D721Med (cell line): ENCODE measurements at regions not wholly inside any gene's neighbourhood (a gene's known extent, or its start where the extent isn't known, plus 50 kb on each side); places are given as distances from the start of the nearest gene placed in this dataset.
A peak's percentile ranks its signal among the peaks of the same experiment; 100 is the strongest.

Experiments used
- DNase-seq: peaks from one replicate; pipeline ENCODE4 v3.0.0; 2011; ENCODE audit warnings: low spot score; ENCODE audit not compliant: insufficient read length
- FAIRE-seq: peaks from 2 replicates; lab custom pipeline; 2011; peaks lifted over from hg19 to GRCh38; lab: Jason Lieb, UNC
- TF ChIP-seq, protein P1 (sequence below): IDR thresholded peaks from 2 replicates; pipeline ENCODE4 v1.5.1; 2012; ENCODE audit warnings: mild to moderate bottlenecking, control low read depth; ENCODE audit not compliant: insufficient read depth; ENCODE audit errors: missing control alignments

DNA sequence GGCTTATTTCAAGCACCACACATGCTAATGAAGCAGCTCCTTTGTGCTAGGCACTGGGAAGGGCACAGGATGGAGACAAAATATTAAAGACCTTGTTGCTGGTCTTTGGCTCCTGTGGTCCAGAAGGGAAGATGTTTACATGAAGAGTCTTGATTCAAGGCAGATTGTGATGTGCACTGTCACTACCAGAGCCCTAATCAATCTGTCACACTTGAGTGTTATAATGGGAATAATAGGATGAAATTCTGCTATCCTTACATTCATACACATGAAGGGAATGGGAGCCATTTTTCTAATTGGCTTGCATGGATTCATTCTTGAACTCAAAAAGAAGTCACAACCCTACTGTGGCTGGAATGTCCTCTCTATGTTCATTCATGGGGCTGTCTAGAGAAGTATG, 203.0 kb downstream of the SEC61B start:
- TF ChIP-seq, protein P1, sequence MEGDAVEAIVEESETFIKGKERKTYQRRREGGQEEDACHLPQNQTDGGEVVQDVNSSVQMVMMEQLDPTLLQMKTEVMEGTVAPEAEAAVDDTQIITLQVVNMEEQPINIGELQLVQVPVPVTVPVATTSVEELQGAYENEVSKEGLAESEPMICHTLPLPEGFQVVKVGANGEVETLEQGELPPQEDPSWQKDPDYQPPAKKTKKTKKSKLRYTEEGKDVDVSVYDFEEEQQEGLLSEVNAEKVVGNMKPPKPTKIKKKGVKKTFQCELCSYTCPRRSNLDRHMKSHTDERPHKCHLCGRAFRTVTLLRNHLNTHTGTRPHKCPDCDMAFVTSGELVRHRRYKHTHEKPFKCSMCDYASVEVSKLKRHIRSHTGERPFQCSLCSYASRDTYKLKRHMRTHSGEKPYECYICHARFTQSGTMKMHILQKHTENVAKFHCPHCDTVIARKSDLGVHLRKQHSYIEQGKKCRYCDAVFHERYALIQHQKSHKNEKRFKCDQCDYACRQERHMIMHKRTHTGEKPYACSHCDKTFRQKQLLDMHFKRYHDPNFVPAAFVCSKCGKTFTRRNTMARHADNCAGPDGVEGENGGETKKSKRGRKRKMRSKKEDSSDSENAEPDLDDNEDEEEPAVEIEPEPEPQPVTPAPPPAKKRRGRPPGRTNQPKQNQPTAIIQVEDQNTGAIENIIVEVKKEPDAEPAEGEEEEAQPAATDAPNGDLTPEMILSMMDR: no peak

DNA sequence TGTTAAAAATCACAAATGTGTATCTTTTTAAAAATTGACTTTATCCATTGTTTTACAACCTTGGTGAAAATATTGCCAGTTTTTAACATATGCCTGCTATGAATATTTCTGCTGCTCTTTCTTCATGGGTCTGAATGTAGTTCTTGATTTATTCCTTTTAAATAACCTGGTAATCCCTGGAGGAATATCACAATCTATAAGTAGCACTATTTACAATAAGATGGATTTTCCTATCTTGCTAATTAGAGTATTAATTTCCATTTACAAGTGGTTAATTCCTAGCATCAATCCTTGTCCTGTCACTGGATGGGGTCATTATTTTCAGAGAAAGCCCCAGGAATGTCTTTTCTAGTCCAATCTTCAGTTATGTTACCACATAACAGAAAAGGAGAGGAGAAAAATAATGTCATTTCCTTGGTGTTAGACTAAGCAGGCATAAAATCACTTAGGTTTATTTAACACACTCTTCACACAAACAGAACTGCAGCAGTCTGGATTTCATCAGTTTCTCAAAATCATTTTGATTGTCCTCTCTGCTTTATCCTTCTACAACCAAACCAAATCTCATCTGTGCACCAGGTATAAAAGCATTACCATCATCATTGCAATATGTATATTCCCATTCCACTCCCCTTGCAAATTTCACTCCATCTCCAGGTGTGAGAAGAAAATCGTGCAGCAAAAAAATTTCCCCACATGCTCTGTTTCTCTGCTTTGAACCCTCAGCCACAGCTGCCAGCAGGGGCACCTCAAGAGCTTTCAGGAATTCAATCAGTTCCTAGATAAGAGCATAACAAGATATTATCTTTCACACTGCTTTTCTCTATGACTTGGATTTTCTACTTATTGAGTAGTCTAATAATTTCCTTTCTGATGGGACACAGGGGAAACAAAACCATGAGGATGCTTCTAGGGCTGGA, 204.1 kb downstream of the SEC61B start:
- TF ChIP-seq, protein P1: no peak
- FAIRE-seq (peak; percentile 38), DNase-seq (no peak)

More for the DNA sequence above, 203.0 kb downstream of the SEC61B start:
- DNase-seq: no peak
- no peak for FAIRE-seq

DNA sequence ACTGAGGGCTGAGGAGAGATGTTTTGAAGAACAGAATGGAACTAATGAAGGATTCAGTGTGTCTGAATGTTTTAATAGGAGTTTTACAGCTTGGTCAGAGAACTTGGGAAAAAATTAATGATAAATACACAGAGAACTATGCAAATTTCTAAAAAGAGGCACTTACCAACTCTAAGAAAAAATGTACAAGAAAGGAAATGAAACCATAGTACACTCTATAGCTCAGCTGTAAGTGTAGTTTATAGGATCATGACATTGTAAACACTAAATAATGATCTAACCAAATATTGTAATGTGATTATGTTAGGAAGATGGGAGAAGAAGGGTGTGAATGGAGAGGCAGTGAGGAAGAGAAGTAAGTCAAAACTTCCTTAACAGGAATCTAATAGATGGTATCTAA, 205.2 kb downstream of the SEC61B start:
- DNase-seq (no peak), FAIRE-seq (no peak)
- TF ChIP-seq, protein P1: no peak

DNA sequence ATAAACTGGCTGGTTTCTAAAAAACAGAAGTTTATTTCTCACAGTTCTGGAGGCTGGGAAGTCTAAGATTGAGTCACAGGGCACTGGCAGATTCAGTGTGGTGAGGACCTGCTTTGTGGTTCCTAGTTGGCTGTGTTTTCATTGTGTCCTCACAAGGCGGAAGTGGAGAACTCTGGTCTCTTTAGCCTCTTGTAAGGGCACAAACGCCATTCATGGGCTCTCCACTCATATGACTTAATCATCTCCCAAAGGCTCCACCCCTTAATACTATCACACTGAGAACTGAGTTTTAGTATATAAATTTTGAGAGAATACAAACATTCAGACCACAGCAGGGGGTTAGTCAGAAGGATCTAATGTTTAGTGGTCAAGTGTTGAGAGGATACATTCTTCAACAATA, 208.2 kb downstream of the SEC61B start:
- FAIRE-seq (no peak), DNase-seq (no peak)
- TF ChIP-seq, protein P1: no peak

DNA sequence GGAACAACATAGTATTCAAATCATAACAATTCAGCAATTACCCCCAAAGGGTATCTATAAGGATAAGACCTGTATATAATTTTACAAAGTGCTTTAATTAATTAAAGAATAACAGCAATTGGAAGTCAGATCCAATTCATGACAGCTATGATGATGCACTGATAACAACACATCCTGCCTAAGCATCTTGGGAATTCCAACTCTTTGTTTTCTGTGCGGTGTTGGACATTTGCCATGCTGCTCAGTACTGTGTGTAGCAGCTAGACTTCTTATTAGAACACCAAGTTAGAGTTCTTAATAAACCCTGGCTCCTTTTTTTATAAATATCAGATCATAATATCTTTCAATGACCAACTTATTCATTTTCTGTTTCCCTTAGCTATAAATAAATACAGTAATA, 209.0 kb downstream of the SEC61B start:
- DNase-seq: no peak
- TF ChIP-seq, protein P1: no peak
- no peak for FAIRE-seq

DNA sequence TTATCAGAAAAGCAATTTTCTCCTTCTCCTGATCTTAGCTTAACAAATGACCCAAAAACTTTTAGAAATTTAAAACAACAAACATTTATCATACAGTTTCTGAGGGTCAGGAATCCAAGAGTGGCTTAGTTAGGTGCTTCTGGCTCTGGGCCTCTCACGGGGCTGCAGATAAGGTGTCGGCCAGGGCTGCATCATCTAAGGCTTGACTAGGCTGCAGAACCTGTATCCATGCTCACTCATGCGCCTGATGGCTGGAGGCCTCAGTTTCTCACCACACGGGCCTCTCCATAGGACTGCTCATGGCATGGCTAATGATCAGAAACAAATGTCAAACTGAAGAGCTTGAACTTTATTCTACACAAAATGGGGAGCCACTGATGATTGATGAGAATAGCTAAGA, 210.0 kb downstream of the SEC61B start:
- DNase-seq (no peak), FAIRE-seq (no peak)
- TF ChIP-seq, protein P1: no peak

DNA sequence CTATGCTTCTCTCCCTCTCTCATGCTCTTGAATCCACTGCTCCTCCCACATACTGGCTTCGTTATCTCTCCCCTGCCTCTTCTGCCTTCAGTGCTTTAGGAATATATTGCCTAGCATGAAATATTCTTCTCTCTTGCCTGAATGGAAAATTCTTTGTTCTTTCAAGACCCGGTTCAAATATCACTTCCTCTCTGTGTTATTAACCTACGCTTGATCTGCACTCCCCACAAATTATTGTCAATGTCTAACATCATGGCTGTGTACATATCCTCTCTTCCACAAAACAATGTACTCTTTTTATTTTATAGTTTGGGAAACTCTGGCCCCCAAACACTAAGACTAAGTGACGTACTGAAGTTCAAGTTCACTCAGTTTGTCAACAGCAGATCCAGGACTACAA, 211.0 kb downstream of the SEC61B start:
- TF ChIP-seq, protein P1: no peak
- no peak for FAIRE-seq
- DNase-seq: no peak
